SK-N-SH (cell line): ENCODE measurements at regions not wholly inside any gene's neighbourhood (a gene's known extent, or its start where the extent isn't known, plus 50 kb on each side); places are given as distances from the start of the nearest gene placed in this dataset.

Experiments
- CTCF ChIA-PET: fragments of 300-600, 350-600 bp; formaldehyde crosslinking; extraction: SDS; loops from one replicate; lab custom pipeline; 2021; lab: Yijun Ruan, JAX
- POLR2A ChIA-PET: fragments of 350-600 bp; sonication (Branson Sonifier 250); formaldehyde crosslinking; extraction: SDS; loops from one replicate; lab custom pipeline; 2020; ENCODE audit warnings: antibody characterized with exemption, inconsistent platforms; lab: Yijun Ruan, JAX
- DNase-seq: peaks from one replicate; pipeline ENCODE4 v3.0.0; 2012
- H2AFZ ChIP-seq: fragments of 200-600 bp; sonication (generic); 2 replicates; pipeline ENCODE4 v1.8.1; 2016; ENCODE audit warnings: antibody characterized with exemption, mild to moderate bottlenecking, low read depth
- H3F3A ChIP-seq: fragments of 200-600 bp; sonication (generic); replicated peaks from 2 replicates; pipeline ENCODE3; 2016; ENCODE audit warnings: antibody characterized with exemption, mild to moderate bottlenecking; ENCODE audit not compliant: insufficient read depth
- H3K27ac ChIP-seq, 2 experiments: fragments of 200-500 bp in 1 of 2; fragments of 200-600 bp in 1 of 2; sonication (Bioruptor generic) in 1 of 2; sonication (generic), shearing (Covaris generic) in 1 of 2; 2 replicates each; pipeline versions ENCODE4 v1.5.1 to v1.6.1; 2014 to 2016; ENCODE audit warnings: low read depth in 2 of 2, inconsistent platforms in 1 of 2, low read length in 1 of 2, mild to moderate bottlenecking in 1 of 2, mixed read lengths in 1 of 2
- H3K27me3 ChIP-seq: fragments of 200-600 bp; sonication (generic), shearing (Covaris generic); 2 replicates; pipeline ENCODE4 v1.6.1; 2016; ENCODE audit warnings: mixed run types; ENCODE audit not compliant: insufficient read depth
- H3K36me3 ChIP-seq, 2 experiments: fragments of 200-500 bp in 1 of 2; fragments of 200-600 bp in 1 of 2; sonication (Bioruptor generic) in 1 of 2; sonication (generic) in 1 of 2; replicated peaks in 1 of 2; 2 replicates each; pipeline versions ENCODE3 to v1.5.1; 2014 to 2016; ENCODE audit warnings: low read length in 1 of 2, mild to moderate bottlenecking in 1 of 2; ENCODE audit not compliant: insufficient read depth in 2 of 2, control insufficient read depth in 1 of 2
- H3K4me1 ChIP-seq, 2 experiments: fragments of 200-500 bp in 1 of 2; fragments of 200-600 bp in 1 of 2; sonication (Bioruptor generic) in 1 of 2; sonication (generic), shearing (Covaris generic) in 1 of 2; 2 replicates each; pipeline versions ENCODE4 v1.5.1 to v1.6.1; 2014 to 2016; ENCODE audit warnings: low read depth in 1 of 2, low read length in 1 of 2, mixed run types in 1 of 2; ENCODE audit not compliant: insufficient read depth in 2 of 2, control insufficient read depth in 1 of 2
- H3K4me2 ChIP-seq: fragments of 200-600 bp; sonication (generic), shearing (Covaris generic); 2 replicates; pipeline ENCODE4 v1.6.1; 2017; ENCODE audit warnings: mixed run types
- H3K4me3 ChIP-seq, 2 experiments: fragments of 200-500 bp in 1 of 2; fragments of 200-600 bp in 1 of 2; sonication (Bioruptor generic) in 1 of 2; sonication (generic), shearing (Covaris generic) in 1 of 2; 2 replicates each; pipeline versions ENCODE4 v1.5.1 to v1.8.1; 2014 to 2016; ENCODE audit warnings: low read depth in 2 of 2, inconsistent platforms in 1 of 2, low read length in 1 of 2, mild to moderate bottlenecking in 1 of 2, mixed read lengths in 1 of 2, moderate library complexity in 1 of 2
- H3K79me2 ChIP-seq: fragments of 200-600 bp; sonication (generic); 2 replicates; pipeline ENCODE4 v1.8.1; 2017; ENCODE audit warnings: mild to moderate bottlenecking; ENCODE audit not compliant: insufficient read depth
- H3K9ac ChIP-seq: fragments of 200-600 bp; sonication (generic); 2 replicates; pipeline ENCODE4 v1.6.1; 2017; ENCODE audit warnings: mixed run types
- H3K9me2 ChIP-seq: fragments of 200-600 bp; sonication (generic); 2 replicates; pipeline ENCODE4 v1.6.1; 2017; ENCODE audit warnings: mixed run types
- H3K9me3 ChIP-seq: fragments of 200-600 bp; sonication (generic); 2 replicates; pipeline ENCODE4 v1.6.1; 2017; ENCODE audit warnings: mixed run types, mild to moderate bottlenecking, moderate library complexity
- H4K20me1 ChIP-seq: fragments of 200-600 bp; sonication (generic); 2 replicates; pipeline ENCODE4 v1.6.1; 2017; ENCODE audit warnings: mild to moderate bottlenecking, mixed run types; ENCODE audit not compliant: insufficient read depth
- ELF1 ChIP-seq: IDR thresholded peaks from 2 replicates; pipeline ENCODE4 v1.4.0; 2012
- FOSL2 ChIP-seq: IDR thresholded peaks from 2 replicates; pipeline ENCODE4 v1.4.0; 2012; ENCODE audit warnings: low read depth, mild to moderate bottlenecking, moderate library complexity, borderline replicate concordance
- FOXJ3 ChIP-seq: sonication (generic); formaldehyde crosslinking; IDR thresholded peaks from 2 replicates; pipeline ENCODE4 v1.5.1; 2020; ENCODE audit warnings: mild to moderate bottlenecking, missing genetic modification reagents
- GATA2 ChIP-seq: sonication (generic); formaldehyde crosslinking; IDR thresholded peaks from 2 replicates; pipeline ENCODE4 v1.5.0; 2020; ENCODE audit warnings: mild to moderate bottlenecking, missing genetic modification reagents
- JUND ChIP-seq: IDR thresholded peaks from 2 replicates; pipeline ENCODE4 v1.4.0; 2012
- MXI1 ChIP-seq: IDR thresholded peaks from 2 replicates; pipeline ENCODE4 v1.6.1; 2012; ENCODE audit warnings: mild to moderate bottlenecking, low read depth, low read length, improper control_type of control experiment
- RAD21 ChIP-seq: IDR thresholded peaks from 2 replicates; pipeline ENCODE4 v1.6.1; 2012; ENCODE audit warnings: mild to moderate bottlenecking, low read length
- RCOR1 ChIP-seq: fragments of 150-350 bp; IDR thresholded peaks from 2 replicates; pipeline ENCODE4 v1.6.1; 2017; ENCODE audit warnings: antibody characterized with exemption, low read length
- RFX5 ChIP-seq: IDR thresholded peaks from 2 replicates; pipeline ENCODE4 v1.6.1; 2012; ENCODE audit warnings: mild to moderate bottlenecking, improper control_type of control experiment, low read length
- SIN3A ChIP-seq: IDR thresholded peaks from 2 replicates; pipeline ENCODE4 v1.6.1; 2012; ENCODE audit warnings: low read depth, mild to moderate bottlenecking, low read length, moderate library complexity, borderline replicate concordance
- TCF12 ChIP-seq: IDR thresholded peaks from 2 replicates; pipeline ENCODE4 v1.4.0; 2012
- TEAD4 ChIP-seq: IDR thresholded peaks from 2 replicates; pipeline ENCODE4 v1.4.0; 2012; ENCODE audit warnings: mild to moderate bottlenecking, borderline replicate concordance; ENCODE audit not compliant: insufficient read depth
- USF1 ChIP-seq: IDR thresholded peaks from 2 replicates; pipeline ENCODE4 v1.4.0; 2012; ENCODE audit warnings: low read depth, borderline replicate concordance
- USF2 ChIP-seq: fragments of 150-350 bp; IDR thresholded peaks from 2 replicates; pipeline ENCODE4 v1.6.1; 2017; ENCODE audit warnings: antibody characterized with exemption, low read length, low read depth, borderline replicate concordance
- ZBTB33 ChIP-seq: IDR thresholded peaks from 2 replicates; pipeline ENCODE4 v1.4.0; 2012; ENCODE audit warnings: low read depth, borderline replicate concordance

DNA sequence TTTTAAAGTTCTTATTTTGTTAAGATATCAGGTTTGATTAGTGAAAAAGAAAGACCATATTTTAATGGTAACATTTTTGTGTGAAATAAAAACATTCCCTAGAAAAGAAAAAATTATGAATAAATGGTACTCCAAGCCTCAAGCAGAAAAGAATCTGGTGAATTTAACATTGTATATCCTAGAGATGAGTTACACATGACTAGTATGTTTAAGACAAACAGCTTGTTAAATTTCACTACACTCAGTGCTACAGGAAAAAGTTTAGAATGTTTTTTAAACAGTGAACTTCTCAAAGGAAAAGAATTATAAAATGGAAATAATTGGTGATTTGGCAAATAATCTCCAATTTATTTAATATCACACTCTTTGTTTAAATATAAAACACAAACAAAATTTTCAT lies 222.7 kb upstream of the MCHR2 start:
- H3K79me2 ChIP-seq = no peaks in the 10 kb centered on the region
- H3K36me3 ChIP-seq = no peaks in the 10 kb centered on the region
- H2AFZ ChIP-seq = no peak overlapping the region
- peaks cover 4% of the 10 kb centered on the region for H3F3A ChIP-seq
- CTCF ChIA-PET = no interaction called here
- H3K4me1 ChIP-seq = no peaks in the 10 kb centered on the region; a peak in 1 of 4 replicates
- DNase-seq = no peak
- no peak overlapping the region for H3K4me2 ChIP-seq
- H3K4me3 ChIP-seq = no peak overlapping the region
- H3K9me2 ChIP-seq = no peaks in the 10 kb centered on the region
- no peak overlapping the region for H3K9ac ChIP-seq
- POLR2A ChIA-PET = no interaction called here
- H3K27me3 ChIP-seq = no peaks in the 10 kb centered on the region
- TF ChIP-seq FOSL2 (no peak), RAD21 (no peak), RFX5 (no peak), RCOR1 (no peak), ZBTB33 (no peak), USF1 (no peak), MXI1 (no peak), SIN3A (no peak), GATA2 (CRISPR knock-in tag) (no peak), USF2 (no peak), TEAD4 (no peak), JUND (no peak), FOXJ3 (CRISPR knock-in tag) (no peak)
- no peaks in the 10 kb centered on the region for H3K9me3 ChIP-seq
- no peaks in the 10 kb centered on the region for H4K20me1 ChIP-seq
- H3K27ac ChIP-seq = no peak overlapping the region

- Histone ChIP-seq H4K20me1 (no peaks in the 10 kb centered on the region), H3K4me1 (peaks cover 0 to 12% of the 10 kb centered on the region in 2 experiments; a peak in 1 of 4 replicates), H3K36me3 (no peaks in the 10 kb centered on the region), H3K27ac (peak overlapping the region in 1 of 2 experiments; percentile 32; a peak in 2 of 4 replicates), H3F3A (peaks cover 4% of the 10 kb centered on the region), H3K4me2 (no peak overlapping the region), H2AFZ (no peak overlapping the region), H3K9ac (no peak overlapping the region), H3K79me2 (no peaks in the 10 kb centered on the region), H3K9me2 (no peaks in the 10 kb centered on the region), H3K9me3 (no peaks in the 10 kb centered on the region), H3K4me3 (no peak overlapping the region), H3K27me3 (no peaks in the 10 kb centered on the region)
- TF ChIP-seq ELF1 (no peak), TCF12 (peak; percentile 17; the same call in 1 of the 2 replicates)
- DNase-seq = no peak
- ChIA-PET POLR2A (no interaction called here), CTCF (no interaction called here)
Measured at GRCh38 chr6:100212131-100212530, 218.1 kb upstream of the MCHR2 start.
